GM21528 (cell line): ENCODE measurements at regions not wholly inside any gene's neighbourhood (a gene's known extent, or its start where the extent isn't known, plus 50 kb on each side); places are given as distances from the start of the nearest gene placed in this dataset.
"Not testable (repeated sequence)": the region's sequence is repeated elsewhere in the genome, so short reads cannot be mapped to it uniquely, and the experiment has no call there.

ENCODE experiments used
- ATAC-seq: cut with Tn5 transposase; IDR thresholded peaks from one replicate; pipeline ENCODE4 v1.9.1; 2021; ENCODE audit warnings: mild to moderate bottlenecking, moderate library complexity; ENCODE audit not compliant: unreplicated experiment, low FRiP score

DNA sequence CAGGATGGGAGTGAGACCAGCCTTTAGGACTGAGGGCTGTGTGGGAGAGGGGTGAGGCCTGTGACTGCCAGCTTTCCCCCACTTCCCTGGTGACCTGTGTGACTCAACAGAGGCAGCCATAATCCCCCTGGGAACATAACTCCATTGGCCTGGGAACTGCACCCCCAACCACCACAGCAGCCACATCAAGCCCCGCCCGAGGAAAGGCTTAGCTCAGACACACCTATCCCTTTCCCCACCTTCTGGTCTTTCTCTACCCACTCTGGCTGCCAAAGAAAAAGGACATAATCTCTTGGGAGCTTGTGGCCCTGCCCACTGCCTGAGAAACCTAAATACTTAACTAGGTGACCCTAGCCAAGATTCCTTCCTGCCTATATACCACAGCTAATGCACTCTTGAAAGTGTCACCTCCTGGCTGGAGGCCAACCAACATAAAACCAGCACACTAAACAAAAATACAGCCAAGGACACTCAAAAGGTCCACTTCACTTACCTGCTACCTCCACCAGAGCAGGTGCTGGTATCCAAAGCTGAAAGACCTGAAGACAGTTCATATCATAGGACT, 406.6 kb upstream of the CAMK1G start:
- no peak for ATAC-seq

DNA sequence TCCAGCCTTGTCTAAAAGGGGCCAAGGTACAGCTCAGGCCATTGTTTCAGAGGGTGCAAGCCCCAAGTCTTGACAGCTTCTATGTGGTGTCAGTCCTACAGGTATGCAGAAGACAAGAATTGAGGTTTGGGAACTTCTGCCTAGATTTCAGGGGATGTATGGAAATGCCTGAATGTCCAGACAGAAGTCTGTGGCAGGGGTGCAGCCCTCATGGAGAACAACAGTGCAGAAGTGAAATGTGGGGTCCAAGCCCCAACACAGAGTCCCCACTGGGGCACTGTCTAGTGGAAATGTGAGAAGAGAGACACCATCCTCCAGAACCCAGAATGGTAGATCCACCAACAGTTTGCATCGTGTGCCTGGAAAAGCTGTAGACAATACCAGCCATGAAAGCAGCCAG, 400.3 kb upstream of the CAMK1G start:
- no peak for ATAC-seq

DNA sequence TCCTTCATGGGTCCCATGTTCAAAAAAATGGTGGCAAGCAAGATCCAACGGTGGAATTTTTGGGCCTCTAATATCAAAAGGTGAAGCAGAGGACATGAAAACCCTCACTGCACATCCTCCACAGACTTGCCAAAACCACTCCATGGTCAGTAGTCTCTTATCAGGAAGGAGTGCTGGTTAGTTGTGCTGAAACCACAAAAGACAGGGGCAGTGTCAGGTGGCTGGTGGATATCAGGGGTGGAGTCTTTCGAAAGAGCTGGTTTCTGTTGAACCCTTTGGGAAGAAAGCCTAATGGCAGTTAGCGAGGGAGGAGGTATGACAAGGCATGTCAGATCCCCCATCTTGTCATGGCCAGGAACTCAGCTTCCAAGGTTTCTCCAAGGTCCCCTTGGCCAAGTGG, 395.9 kb upstream of the CAMK1G start:
- ATAC-seq = no peak

DNA sequence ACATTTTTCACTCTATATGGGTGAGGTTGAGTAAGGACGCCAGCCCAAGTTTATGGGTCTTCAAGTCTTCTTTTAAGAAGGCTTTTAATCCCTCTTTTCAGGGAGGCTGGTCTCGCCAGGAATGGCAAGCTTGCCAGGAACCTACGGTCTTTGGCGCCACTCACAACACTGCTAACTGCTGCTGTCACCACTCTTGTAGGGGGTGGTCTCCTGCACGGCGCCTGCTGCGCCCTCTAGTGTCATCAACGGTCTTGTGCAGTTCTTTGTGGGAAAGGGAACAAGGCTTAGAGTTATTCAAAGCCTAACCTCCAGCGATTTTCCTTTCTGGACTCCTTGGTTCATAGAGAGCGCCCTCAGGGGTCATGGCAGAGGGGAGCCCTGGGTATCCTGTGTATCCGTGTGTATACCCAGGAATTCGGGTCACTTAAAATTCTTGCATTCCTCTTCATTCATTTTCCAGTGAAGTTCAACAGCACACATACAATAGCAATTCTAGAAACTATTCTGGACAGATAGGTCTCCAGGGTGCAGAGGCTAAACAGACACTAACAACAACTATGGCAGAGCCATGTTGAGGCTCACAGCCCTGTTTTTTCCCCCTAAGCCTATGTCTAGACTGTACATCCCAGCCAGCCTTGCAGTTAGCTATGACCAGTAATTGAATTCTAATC, 392.8 kb upstream of the CAMK1G start:
- ATAC-seq = peak; percentile 91

DNA sequence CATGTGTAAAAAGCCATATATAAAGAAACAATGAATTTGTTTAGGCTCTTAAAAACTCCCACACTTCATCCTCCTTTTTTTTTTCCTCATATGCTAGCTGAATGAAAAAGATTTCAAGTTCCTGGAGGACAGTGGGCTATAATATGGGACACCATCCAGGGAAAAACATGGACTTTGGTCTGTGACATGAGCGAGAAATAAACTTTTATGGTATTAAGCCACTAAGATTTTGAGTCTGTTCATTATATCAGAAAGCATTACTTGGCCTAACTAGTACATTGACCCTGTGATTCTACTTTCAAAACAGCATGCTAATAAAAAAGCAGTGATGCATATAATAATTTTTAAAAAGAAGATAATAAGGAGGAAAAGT, 392.3 kb upstream of the CAMK1G start:
- ATAC-seq = no peak

DNA sequence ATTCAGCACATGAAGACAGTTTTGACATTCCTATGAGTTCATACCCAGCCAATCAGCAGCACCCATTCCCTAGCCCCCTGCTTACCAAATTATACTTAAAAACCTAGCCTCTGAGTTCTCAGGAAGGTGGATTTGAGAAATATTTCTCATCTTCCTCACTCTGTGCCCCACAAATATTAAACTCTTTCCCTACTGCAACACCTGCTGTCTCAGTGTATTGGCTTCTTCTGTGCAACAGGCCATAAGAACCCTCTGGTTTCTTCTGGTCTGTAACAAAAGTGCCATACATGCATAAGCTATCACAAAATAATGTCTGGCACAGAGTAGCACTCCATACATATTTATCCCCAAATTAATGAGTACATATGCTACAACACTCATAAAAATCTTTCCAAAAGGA, 387.4 kb upstream of the CAMK1G start:
- no peak for ATAC-seq

DNA sequence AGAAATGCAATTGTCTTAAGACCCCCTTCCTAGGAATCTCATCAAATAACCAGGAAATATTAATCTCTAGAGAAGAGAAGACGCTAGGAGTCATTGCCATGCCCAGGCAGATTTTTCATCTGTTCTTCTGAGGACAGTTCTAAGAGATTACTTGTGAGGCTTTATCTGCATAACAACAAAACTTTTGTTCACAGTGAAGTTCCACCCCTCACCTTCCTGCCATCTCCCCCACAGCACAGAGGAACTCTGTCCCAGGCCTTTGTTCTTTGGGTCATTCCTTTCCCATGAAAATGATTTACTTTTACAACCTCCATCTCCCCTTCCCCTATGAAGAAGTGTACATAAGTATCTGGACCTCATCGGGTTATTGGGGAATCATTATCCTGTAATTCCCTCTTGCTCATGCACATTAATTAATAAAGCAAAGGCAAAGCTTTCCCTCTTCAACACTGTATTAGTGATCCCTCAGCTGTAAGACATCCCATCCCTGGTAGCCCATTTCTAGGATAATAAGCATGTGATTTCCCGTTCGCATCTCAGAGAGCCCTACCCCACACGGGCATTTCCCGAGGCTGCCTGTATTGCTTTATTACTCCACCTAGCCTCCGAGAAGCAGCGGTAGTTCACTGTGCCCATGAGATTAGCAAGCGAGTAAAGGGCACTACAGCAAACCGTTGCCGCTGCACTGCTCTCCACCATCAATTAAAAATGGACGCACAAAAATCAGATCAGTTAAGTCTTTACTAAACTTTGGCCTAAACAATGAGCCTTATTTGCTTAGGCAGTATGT, 384.4 kb upstream of the CAMK1G start:
- ATAC-seq = no peak

DNA sequence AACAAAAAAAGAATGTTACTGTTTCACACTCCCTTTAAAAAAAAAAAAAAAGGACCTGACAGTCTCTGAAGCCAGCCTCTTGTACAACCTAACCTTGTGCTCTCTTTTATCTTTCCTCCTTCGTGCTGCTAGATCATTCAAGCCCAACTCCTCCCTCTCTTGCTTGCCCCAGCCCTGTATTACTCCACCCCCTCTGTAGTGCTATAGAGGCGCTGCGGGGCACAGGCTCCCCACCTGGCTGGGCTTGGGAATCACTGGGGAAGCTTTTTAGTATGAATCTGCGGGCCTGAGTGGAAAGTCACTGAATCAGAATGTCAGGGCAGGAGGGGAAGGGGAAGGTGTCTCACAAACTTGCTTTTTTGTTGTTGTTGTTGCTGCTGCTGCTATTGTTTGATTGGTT, 383.7 kb upstream of the CAMK1G start:
- ATAC-seq = no peak

DNA sequence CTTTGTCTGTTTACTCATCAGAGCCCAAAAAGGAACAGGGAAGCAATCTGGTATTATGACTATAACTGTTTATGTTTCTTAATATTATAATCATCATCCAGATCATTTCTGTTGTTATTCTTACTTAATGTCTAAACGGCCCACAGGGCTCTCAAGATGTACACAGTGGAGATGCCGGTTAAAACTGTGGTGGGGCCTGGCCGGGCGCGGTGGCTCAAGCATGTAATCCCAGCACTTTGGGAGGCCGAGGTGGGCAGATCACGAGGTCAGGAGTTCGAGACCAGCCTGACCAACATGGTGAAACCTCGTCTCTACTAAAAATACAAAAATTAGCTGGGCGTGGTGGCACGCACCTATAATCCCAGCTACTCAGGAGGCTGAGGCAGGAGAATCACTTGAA, 381.2 kb upstream of the CAMK1G start:
- ATAC-seq = not testable (repeated sequence)

DNA sequence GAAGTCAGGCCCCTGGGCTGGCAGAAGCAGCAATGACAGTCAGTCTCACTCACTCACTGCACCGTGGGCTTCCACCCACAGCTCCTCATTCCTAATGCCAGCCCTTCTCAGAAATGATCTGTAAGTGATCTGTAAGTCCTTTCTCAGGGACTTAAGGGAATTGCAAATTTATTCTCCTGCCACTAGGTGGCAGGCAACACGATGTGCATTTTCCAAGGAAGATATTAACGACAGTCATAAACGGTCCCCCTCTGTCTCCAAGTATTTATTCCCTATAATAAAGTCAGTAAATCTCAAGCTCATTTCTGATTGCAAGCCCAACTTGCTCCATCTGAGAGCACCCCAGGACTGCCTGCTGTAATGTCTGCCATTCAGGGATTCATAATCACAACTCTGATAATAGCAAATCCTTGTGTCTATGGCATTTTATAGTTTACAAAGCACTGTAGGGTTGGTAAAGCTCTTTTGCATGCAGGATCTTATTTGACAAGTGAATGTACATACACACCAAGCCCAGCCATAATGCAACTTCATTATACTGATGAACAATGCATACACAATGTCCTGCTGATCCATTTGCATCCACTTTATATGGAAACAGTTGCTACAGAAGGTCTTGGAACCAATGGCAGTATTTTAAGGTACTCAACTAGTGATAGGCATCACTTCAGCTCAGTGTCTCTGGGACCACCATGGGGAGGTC, 380.5 kb upstream of the CAMK1G start:
- no peak for ATAC-seq

DNA sequence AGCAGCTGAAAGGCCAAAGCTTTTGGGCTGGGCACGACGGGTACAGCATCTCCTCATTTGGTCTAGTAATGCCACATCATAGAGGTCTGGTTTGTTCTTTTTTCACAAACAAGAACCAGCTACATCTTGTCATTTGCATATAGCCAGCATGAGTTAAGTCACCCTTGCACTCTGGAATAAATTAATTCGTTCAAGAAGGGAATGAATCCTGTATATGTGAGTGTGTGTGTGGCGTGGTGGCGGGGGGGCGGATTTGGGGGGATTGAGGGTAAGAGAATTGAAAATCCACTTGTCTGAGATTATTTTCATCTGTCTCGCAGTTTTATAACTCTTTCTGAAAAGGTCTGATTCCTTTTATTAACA, 380.0 kb upstream of the CAMK1G start:
- no peak for ATAC-seq

DNA sequence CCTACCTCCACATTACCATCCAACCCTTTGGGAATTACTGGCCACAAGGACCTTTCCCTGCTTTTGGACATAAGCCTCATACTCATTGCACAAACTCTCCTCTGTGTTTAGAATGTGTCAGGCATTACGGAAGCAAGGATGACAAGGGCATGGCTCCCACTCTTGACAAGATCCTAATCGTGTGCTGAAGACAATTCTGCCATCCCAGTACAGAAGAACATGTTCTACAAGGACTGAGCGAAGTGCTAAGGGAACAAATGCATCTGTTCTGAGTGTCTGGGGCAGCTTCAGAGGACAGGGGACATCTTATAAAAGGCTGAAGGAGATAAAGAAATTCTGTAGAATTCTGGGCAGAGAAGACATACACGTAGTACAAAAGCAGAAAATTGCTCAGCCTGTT, 378.5 kb upstream of the CAMK1G start:
- ATAC-seq = no peak

DNA sequence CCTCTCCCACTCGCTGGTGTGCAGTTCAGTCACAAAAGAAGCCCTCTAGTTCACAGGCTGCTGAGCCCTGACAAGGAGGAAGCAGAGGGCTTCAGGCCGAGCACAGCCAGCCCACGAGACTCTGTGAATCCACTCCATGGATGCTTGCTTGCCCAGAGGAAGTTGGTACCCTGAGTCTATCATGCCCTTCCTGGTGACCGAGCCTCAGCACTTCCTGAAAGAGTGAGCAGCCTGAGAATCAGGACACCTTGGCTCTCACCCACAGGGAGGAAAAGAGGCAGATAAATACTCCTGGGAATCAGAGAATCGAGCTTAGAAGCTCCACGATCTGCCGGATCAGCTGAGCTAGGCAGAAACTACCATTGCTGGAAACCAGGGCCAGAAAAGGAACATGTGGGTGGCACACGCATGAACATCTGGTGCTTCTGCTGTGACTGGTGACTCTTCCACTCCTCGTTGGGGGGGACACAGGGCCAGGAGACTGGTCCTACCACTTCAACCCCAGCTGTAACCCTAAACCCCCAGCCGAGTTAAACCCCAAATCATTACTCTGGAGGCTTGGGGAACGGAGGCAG, 376.3 kb upstream of the CAMK1G start:
- ATAC-seq = no peak

DNA sequence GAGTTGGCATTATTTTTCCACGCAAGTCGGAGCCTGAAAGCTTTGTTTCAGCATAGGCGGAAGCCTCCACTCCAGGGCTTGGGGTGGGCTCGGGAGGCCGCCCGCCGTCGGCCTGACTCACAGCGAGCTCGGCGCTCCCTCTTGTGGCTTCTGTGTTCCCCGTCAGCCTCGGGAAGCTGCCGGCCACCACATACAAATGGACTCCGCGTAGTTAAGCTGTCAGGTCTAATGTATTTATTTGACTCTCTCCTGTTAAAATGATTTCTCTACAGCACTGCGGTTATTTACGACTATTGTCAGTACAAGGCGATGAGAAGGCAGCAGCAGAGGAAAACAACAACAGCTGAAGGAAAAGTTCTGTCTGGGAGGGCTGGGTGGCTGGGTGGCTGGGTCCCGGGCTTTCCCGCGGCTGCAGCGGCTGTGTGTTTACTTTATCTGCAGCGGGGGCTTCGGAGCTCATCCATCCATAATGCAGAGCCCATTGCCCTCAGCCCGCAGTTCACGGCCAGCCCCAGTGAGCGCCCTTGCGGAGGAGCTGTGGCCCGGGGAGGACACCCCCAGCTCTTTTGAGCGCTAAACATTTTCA, 375.7 kb upstream of the CAMK1G start:
- peak; percentile 57 for ATAC-seq

DNA sequence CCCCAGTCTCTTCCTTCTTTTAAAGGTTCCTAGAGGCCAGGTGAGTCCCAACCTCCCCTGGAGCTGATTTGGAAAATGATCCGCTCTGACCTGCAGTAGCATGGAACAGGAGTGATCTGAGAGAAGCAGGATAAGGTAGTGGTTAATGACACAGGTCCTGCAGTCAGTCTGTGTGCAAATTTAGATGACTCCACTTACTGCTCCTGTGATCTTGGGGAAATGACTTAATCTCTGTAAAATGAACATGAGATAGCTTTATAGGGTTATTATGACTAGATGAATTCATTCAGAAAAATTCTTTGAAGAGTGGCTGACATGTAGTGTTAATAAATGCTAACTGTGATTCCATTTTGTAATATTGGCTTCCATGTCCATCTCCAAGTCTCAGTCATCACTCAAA, 374.9 kb upstream of the CAMK1G start:
- ATAC-seq = no peak

DNA sequence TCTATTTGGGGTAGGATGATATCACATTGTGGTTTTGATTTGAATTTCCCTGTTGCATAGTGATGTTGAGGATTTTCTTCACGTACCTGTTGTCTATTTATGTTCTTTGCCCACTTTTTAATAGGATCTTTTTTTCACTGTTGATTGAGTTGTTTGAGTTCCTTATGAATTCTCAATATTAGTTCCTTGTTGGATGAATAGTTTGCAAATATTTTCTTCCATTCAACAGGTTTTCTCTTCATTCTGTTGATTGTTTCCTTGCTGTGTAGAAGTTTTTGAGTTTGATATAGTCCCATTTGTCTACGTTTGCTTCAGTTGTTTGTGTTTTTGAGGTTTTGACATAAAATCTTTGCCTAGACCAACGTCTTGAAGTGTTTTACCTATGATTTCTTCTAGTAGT, 369.5 kb upstream of the CAMK1G start:
- ATAC-seq = no peak

DNA sequence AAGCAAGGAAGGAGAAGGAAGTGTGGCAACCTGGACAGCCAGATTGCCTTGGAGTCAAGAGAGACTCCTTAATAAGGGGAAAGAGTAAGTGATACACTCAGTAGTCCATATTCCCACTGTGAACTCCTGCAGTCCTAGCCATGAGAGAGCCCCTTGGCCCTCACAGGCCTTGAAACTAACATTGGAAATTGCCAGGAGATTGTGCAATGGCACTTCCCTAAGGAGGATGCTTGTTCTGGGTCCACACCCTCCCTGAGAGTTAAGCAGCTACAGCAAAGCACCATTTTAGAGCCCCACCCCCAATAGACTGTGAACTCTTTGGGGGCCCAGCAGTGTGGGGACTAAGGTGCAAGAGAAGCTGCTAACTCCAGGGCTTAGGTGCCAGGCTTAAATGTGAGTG, 367.7 kb upstream of the CAMK1G start:
- ATAC-seq = no peak

DNA sequence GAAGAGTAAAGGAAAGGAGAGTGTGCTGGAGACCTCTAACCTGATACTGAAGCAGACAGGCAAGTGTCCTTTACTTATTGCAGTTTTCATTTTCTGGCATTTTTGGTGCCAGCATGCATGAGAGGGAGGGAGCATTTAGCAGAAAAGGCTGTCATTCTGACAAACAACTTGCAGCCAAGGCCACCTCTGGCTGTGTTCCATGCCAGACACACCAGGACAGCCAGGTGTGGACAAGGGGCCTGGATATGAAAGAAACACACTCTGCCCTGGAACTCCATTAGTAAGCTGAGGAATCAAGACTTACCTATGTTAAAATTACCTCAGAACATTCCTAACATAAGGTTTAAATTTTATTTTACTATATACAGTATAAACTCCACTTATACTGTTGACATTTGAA, 365.4 kb upstream of the CAMK1G start:
- no peak for ATAC-seq

DNA sequence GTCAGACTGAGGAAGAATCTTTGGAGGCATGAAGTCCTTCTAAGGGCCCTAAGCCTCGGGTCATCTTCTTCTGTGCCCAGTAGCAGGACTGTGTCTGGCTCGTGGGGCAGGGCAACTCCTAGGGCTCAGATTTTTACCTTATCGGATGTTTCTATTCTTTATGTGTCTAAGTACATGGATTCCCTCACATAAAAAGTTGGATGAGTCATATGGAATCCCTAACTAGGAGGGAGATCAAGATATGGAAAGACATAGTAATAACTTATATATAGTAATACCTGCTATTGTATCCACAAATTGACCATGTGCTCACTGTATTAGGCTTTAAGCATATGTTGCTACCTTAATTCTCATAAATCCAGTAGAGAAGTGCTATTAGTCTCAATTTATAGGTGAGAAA, 364.5 kb upstream of the CAMK1G start:
- no peak for ATAC-seq

DNA sequence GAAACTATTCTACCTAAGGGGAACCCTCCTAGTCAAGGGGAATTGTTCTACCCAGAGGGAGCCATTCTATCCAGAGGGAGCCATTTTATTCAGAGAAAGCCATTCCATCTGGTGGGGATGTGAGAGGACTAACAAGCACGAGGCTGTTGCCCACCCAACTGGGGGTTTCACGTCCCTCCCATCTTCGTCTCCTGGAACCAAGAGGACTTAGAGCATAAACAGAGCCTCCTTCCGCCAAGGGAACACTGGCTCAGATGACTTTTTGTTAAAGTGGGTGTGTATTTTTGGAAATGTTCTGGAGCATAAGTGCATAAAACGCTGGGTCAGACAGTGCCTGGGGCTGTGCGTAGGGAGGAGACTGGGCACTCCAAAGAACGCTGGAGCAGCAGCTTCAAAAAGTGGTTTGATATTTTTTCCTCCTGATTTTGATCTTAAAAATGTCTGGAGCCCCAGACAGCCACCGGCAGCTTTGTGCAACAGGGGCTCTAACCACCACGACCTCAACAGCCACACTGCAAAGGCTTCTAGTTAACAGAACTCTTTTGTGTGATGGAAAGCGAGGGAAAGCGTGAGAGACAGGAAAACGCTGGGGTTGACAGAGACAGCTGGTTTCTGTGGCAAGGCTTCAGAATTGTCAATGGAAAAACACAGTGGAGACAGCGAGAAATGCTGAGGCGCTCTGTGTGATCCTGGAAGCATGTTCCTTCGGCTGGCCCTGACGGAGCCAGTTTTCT, 363.6 kb upstream of the CAMK1G start:
- no peak for ATAC-seq
